DND-41 (cell line): ENCODE measurements at regions not wholly inside any gene's neighbourhood (a gene's known extent, or its start where the extent isn't known, plus 50 kb on each side); places are given as distances from the start of the nearest gene placed in this dataset.

Experiments used
- CTCF ChIP-seq: IDR thresholded peaks from 2 replicates; pipeline ENCODE4 v1.5.1; 2012; ENCODE audit warnings: borderline replicate concordance, low read length, moderate library complexity, mild to moderate bottlenecking; ENCODE audit not compliant: poor library complexity, severe bottlenecking; ENCODE audit errors: extremely low read depth
- EZH2 ChIP-seq: IDR thresholded peaks from 3 replicates; pipeline ENCODE4 v1.6.1; 2012; ENCODE audit warnings: borderline replicate concordance, low read depth, mild to moderate bottlenecking, moderate library complexity, low read length, inconsistent platforms; ENCODE audit not compliant: severe bottlenecking

DNA sequence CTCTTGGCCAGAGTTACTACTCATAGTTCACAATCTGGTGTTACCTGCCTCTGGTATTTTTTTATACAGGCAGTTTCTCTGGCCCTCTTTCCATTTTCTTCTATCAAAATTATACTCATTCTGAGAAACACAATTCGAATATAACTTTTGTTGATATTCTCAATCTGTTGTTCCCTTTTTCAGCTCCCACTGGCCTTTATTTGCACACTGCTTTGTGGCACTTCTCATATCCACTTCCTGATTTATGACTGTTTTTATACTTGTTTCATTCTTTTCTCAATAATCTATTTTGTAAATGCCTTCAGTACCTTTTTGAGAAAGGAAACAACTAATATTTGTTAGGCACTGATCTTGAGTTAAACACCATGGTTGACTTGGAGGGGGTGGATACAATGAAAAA, 93.8 kb upstream of the HDAC9 start:
- TF ChIP-seq CTCF (no peak), EZH2 (no peak)
